NT2/D1 (cell line): ENCODE measurements at regions not wholly inside any gene's neighbourhood (a gene's known extent, or its start where the extent isn't known, plus 50 kb on each side); places are given as distances from the start of the nearest gene placed in this dataset.

Experiments used
- SUZ12 ChIP-seq: IDR thresholded peaks from 2 replicates; pipeline ENCODE4 v1.6.1; 2011; ENCODE audit not compliant: insufficient read length, insufficient read depth; ENCODE audit errors: extremely low read depth
- YY1 ChIP-seq: IDR thresholded peaks from 2 replicates; pipeline ENCODE4 v1.6.1; 2011; ENCODE audit not compliant: insufficient read length, insufficient read depth
- ZNF274 ChIP-seq: IDR thresholded peaks from 2 replicates; pipeline ENCODE4 v1.6.1; 2011; ENCODE audit warnings: mild to moderate bottlenecking, low read depth, low read length

- TF ChIP-seq YY1: no peak
- no peak for TF ChIP-seq SUZ12
- TF ChIP-seq ZNF274: no peak
These were observed 197.3 kb upstream of the SFSWAP start for GRCh38 chr12:131513606-131514005.
